ENCODE measurements at regions not wholly inside any gene's neighbourhood (a gene's known extent, or its start where the extent isn't known, plus 50 kb on each side); places are given as distances from the start of the nearest gene placed in this dataset.

GRCh38 chr14:99007795-99008194 lies 264.2 kb downstream of the BCL11B start:
- over 99% methylated on average over 7 of the region's 7 CpGs for WGBS (ENCODE audit: insufficient coverage)
- no peaks in the 10 kb centered on the region for H3K36me3 ChIP-seq (ENCODE audit: control insufficient read depth, insufficient read depth, low read length)
- no peaks in the 10 kb centered on the region for H3K4me1 ChIP-seq (ENCODE audit: control insufficient read depth, insufficient read depth, low read length)
- no peak overlapping the region for H3K4me3 ChIP-seq (ENCODE audit: low read depth, low read length)
- H3K27ac ChIP-seq (ENCODE audit: low read depth, low read length): no peak overlapping the region
- H3K27me3 ChIP-seq (ENCODE audit: control insufficient read depth, insufficient read depth, low read length): peaks cover 2% of the 10 kb centered on the region
- no peak for DNase-seq (ENCODE audit: low read depth in 4 of 6, low spot score in 6 of 6)
- no peaks in the 10 kb centered on the region for H3K9me3 ChIP-seq (ENCODE audit: control insufficient read depth, insufficient read depth, low read length)

DNA sequence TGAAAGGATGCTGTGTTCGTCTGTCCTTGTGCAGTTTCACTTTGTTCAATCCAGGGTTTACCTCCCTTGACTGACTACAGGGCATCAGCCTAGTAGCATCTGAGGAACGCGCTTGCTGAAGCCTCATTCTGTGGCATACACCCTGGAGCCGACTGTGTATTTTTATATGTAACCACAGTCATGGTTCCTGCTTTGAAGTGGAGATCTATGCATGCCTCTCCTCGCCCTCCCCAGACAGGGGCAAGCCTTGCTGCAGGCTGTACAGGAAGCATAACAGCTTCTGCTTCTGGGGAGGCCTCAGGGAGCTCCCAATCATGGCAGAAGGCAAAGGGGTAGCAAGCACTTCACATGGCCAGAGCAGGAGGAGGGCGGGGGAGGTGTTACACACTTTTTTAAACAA lies 262.1 kb downstream of the BCL11B start:
- no peak overlapping the region for H3K4me3 ChIP-seq (ENCODE audit: low read depth, low read length)
- WGBS (ENCODE audit: insufficient coverage): 79% methylated on average over 6 of the region's 6 CpGs

DNA sequence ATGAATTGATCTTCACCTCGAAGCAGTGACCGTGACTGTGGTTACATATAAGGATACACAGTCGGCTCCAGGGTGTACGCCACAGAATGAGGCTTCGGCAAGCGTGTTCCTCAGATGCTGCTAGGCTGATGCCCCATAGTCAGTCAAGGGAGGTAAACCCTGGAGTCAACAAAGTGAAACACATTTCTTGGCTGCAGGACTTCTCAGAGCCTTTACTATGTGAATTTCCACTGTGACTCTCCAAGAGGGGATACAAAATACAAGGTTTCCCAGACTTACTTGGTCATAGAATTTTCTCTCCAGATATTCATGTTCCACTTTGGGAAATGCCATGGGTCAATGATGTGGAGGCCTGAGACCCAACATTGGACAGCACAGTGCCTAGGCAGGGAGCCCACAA lies 260.6 kb downstream of the BCL11B start:
- DNase-seq (ENCODE audit: low read depth in 4 of 6, low spot score in 6 of 6): no peak
- Histone ChIP-seq H3K4me1 (ENCODE audit: control insufficient read depth, insufficient read depth, low read length) (peaks cover 7% of the 10 kb centered on the region), H3K27ac (ENCODE audit: low read depth, low read length) (no peak overlapping the region), H3K9me3 (ENCODE audit: control insufficient read depth, insufficient read depth, low read length) (no peaks in the 10 kb centered on the region), H3K27me3 (ENCODE audit: control insufficient read depth, insufficient read depth, low read length) (no peaks in the 10 kb centered on the region), H3K36me3 (ENCODE audit: control insufficient read depth, insufficient read depth, low read length) (no peaks in the 10 kb centered on the region), H3K4me3 (ENCODE audit: low read depth, low read length) (no peak overlapping the region)
- WGBS (ENCODE audit: insufficient coverage): 83% methylated on average over 6 of the region's 6 CpGs

More for the DNA sequence above, 262.1 kb downstream of the BCL11B start:
- no peaks in the 10 kb centered on the region for H3K9me3 ChIP-seq (ENCODE audit: control insufficient read depth, insufficient read depth, low read length)
- no peak overlapping the region for H3K27ac ChIP-seq (ENCODE audit: low read depth, low read length)
- H3K36me3 ChIP-seq (ENCODE audit: control insufficient read depth, insufficient read depth, low read length): no peaks in the 10 kb centered on the region
- no peaks in the 10 kb centered on the region for H3K4me1 ChIP-seq (ENCODE audit: control insufficient read depth, insufficient read depth, low read length)
- no peaks in the 10 kb centered on the region for H3K27me3 ChIP-seq (ENCODE audit: control insufficient read depth, insufficient read depth, low read length)
- no peak for DNase-seq (ENCODE audit: low read depth in 4 of 6, low spot score in 6 of 6)

DNA sequence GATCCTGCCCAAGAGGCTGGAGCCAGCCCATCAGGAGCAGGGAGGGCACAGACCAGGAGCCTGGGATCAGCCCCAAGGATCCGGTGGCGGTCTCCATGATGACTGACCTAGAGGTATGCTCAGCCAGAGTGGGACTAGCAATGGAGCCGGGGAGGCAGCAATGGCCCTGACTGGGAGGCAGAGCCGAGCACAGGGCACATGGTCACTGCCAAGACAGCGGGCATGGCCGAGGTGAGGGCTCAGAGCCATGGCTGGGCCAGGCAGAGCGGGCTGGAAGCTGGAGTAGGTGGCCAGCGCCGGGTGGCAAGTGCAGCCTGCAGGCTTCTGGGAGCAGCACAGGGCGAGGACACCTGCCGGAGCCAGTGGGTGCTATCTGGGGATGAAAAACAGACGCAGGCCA lies 259.3 kb downstream of the BCL11B start:
- no peak for DNase-seq (ENCODE audit: low read depth in 4 of 6, low spot score in 6 of 6)
- Histone ChIP-seq H3K9me3 (ENCODE audit: control insufficient read depth, insufficient read depth, low read length) (no peaks in the 10 kb centered on the region), H3K4me3 (ENCODE audit: low read depth, low read length) (no peak overlapping the region), H3K4me1 (ENCODE audit: control insufficient read depth, insufficient read depth, low read length) (peaks cover 7% of the 10 kb centered on the region), H3K36me3 (ENCODE audit: control insufficient read depth, insufficient read depth, low read length) (no peaks in the 10 kb centered on the region), H3K27ac (ENCODE audit: low read depth, low read length) (no peak overlapping the region), H3K27me3 (ENCODE audit: control insufficient read depth, insufficient read depth, low read length) (no peaks in the 10 kb centered on the region)
- 90% methylated on average over 11 of the region's 12 CpGs for WGBS (ENCODE audit: insufficient coverage)

GRCh38 chr14:99015833-99016232 lies 256.2 kb downstream of the BCL11B start:
- no peaks in the 10 kb centered on the region for H3K27me3 ChIP-seq (ENCODE audit: control insufficient read depth, insufficient read depth, low read length)
- no peaks in the 10 kb centered on the region for H3K36me3 ChIP-seq (ENCODE audit: control insufficient read depth, insufficient read depth, low read length)
- H3K9me3 ChIP-seq (ENCODE audit: control insufficient read depth, insufficient read depth, low read length): no peaks in the 10 kb centered on the region
- peaks cover 7% of the 10 kb centered on the region for H3K4me1 ChIP-seq (ENCODE audit: control insufficient read depth, insufficient read depth, low read length)
- H3K4me3 ChIP-seq (ENCODE audit: low read depth, low read length): no peak overlapping the region
- 19% methylated on average over 13 of the region's 14 CpGs for WGBS (ENCODE audit: insufficient coverage)
- H3K27ac ChIP-seq (ENCODE audit: low read depth, low read length): no peak overlapping the region
- DNase-seq (ENCODE audit: low read depth in 4 of 6, low spot score in 6 of 6): peak in 2 of 6 donors; percentile 22 to 59

DNA sequence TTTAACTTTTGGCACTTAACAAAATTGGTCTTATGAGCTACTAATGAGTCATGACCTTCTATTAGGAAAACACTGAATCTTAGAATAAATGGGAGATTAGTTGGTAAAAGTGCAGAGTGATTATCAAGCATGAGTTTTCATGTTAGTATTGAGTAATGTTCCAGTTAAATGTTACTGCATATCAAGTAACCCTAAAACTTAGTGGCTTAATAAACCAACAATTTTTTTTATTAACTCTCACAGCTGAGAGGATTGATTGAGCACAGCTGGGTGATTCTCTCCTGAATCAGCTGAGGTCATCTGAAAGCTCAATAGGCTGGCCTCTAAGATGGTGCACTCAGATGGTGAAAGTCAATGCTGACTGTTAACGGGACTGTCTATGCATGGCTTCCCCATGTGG lies 248.6 kb downstream of the BCL11B start:
- Histone ChIP-seq H3K4me1 (ENCODE audit: control insufficient read depth, insufficient read depth, low read length) (no peaks in the 10 kb centered on the region), H3K36me3 (ENCODE audit: control insufficient read depth, insufficient read depth, low read length) (no peaks in the 10 kb centered on the region), H3K4me3 (ENCODE audit: low read depth, low read length) (no peak overlapping the region), H3K27me3 (ENCODE audit: control insufficient read depth, insufficient read depth, low read length) (no peaks in the 10 kb centered on the region), H3K9me3 (ENCODE audit: control insufficient read depth, insufficient read depth, low read length) (no peaks in the 10 kb centered on the region), H3K27ac (ENCODE audit: low read depth, low read length) (no peak overlapping the region)
- no peak for DNase-seq (ENCODE audit: low read depth in 4 of 6, low spot score in 6 of 6)
- WGBS (ENCODE audit: insufficient coverage): 75% methylated on average over 1 of the region's 1 CpG

GRCh38 chr14:99024926-99025325 lies 247.1 kb downstream of the BCL11B start:
- no peaks in the 10 kb centered on the region for H3K36me3 ChIP-seq (ENCODE audit: control insufficient read depth, insufficient read depth, low read length)
- no peaks in the 10 kb centered on the region for H3K9me3 ChIP-seq (ENCODE audit: control insufficient read depth, insufficient read depth, low read length)
- WGBS (ENCODE audit: insufficient coverage): 83% methylated on average over 1 of the region's 4 CpGs
- DNase-seq (ENCODE audit: low read depth in 4 of 6, low spot score in 6 of 6): no peak
- H3K4me3 ChIP-seq (ENCODE audit: low read depth, low read length): no peak overlapping the region
- H3K27me3 ChIP-seq (ENCODE audit: control insufficient read depth, insufficient read depth, low read length): no peaks in the 10 kb centered on the region
- no peak overlapping the region for H3K27ac ChIP-seq (ENCODE audit: low read depth, low read length)
- no peaks in the 10 kb centered on the region for H3K4me1 ChIP-seq (ENCODE audit: control insufficient read depth, insufficient read depth, low read length)

GRCh38 chr14:99025418-99025817 lies 246.6 kb downstream of the BCL11B start:
- Histone ChIP-seq H3K27ac (ENCODE audit: low read depth, low read length) (no peak overlapping the region), H3K27me3 (ENCODE audit: control insufficient read depth, insufficient read depth, low read length) (no peaks in the 10 kb centered on the region), H3K36me3 (ENCODE audit: control insufficient read depth, insufficient read depth, low read length) (no peaks in the 10 kb centered on the region), H3K4me3 (ENCODE audit: low read depth, low read length) (no peak overlapping the region), H3K4me1 (ENCODE audit: control insufficient read depth, insufficient read depth, low read length) (no peaks in the 10 kb centered on the region), H3K9me3 (ENCODE audit: control insufficient read depth, insufficient read depth, low read length) (no peaks in the 10 kb centered on the region)
- no peak for DNase-seq (ENCODE audit: low read depth in 4 of 6, low spot score in 6 of 6)
- 80% methylated on average over 6 of the region's 11 CpGs for WGBS (ENCODE audit: insufficient coverage)

DNA sequence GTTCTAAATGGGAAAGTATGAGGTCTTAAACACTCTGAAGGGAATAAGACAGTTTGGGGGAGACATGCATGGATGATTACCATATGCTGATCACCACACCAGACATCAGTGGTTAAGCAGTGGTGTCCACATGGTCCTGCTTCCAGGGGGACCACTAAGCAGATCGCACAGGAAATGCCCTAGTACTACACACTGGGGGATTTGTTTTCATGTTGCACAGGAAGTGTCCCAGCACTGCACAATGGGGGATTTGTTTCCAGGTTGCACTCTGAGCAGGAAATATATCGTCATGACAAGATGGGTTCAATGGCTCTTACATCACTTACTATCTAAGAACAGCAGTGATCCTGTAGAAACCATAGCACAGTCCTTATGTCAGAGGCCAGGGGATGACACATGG lies 245.5 kb downstream of the BCL11B start:
- WGBS (ENCODE audit: insufficient coverage): no CpG with 5 or more reads among the region's 2 CpGs
- Histone ChIP-seq H3K36me3 (ENCODE audit: control insufficient read depth, insufficient read depth, low read length) (no peaks in the 10 kb centered on the region), H3K27ac (ENCODE audit: low read depth, low read length) (no peak overlapping the region), H3K4me3 (ENCODE audit: low read depth, low read length) (no peak overlapping the region), H3K4me1 (ENCODE audit: control insufficient read depth, insufficient read depth, low read length) (no peaks in the 10 kb centered on the region), H3K27me3 (ENCODE audit: control insufficient read depth, insufficient read depth, low read length) (no peaks in the 10 kb centered on the region), H3K9me3 (ENCODE audit: control insufficient read depth, insufficient read depth, low read length) (no peaks in the 10 kb centered on the region)
- DNase-seq (ENCODE audit: low read depth in 4 of 6, low spot score in 6 of 6): peak in 1 of 6 donors; percentile 28

GRCh38 chr14:99028041-99028440 lies 244.0 kb downstream of the BCL11B start:
- WGBS (ENCODE audit: insufficient coverage): 91% methylated on average over 5 of the region's 6 CpGs
- no peak overlapping the region for H3K4me3 ChIP-seq (ENCODE audit: low read depth, low read length)
- no peaks in the 10 kb centered on the region for H3K27me3 ChIP-seq (ENCODE audit: control insufficient read depth, insufficient read depth, low read length)
- H3K27ac ChIP-seq (ENCODE audit: low read depth, low read length): no peak overlapping the region
- DNase-seq (ENCODE audit: low read depth in 4 of 6, low spot score in 6 of 6): no peak
- no peaks in the 10 kb centered on the region for H3K9me3 ChIP-seq (ENCODE audit: control insufficient read depth, insufficient read depth, low read length)
- no peaks in the 10 kb centered on the region for H3K36me3 ChIP-seq (ENCODE audit: control insufficient read depth, insufficient read depth, low read length)
- no peaks in the 10 kb centered on the region for H3K4me1 ChIP-seq (ENCODE audit: control insufficient read depth, insufficient read depth, low read length)

Measured in spinal cord (tissue), 9 donors.